NCI-H460 (cell line): ENCODE measurements at regions not wholly inside any gene's neighbourhood (a gene's known extent, or its start where the extent isn't known, plus 50 kb on each side); places are given as distances from the start of the nearest gene placed in this dataset.
"Not testable (repeated sequence)": the region's sequence is repeated elsewhere in the genome, so short reads cannot be mapped to it uniquely, and the experiment has no call there.

Source experiments
- DNase-seq: peaks from one replicate; pipeline ENCODE4 v3.0.0-alpha.2; 2016; ENCODE audit warnings: low read depth; ENCODE audit errors: extremely low read depth

GRCh38 chr12:75686233-75686632, 174.8 kb upstream of the KRR1 start:
- DNase-seq: not testable (repeated sequence)

- DNase-seq: no peak
Measured at GRCh38 chr12:75685617-75686225, 174.3 kb upstream of the KRR1 start.

GRCh38 chr12:75684678-75685616, 173.5 kb upstream of the KRR1 start:
- DNase-seq: no peak

- not testable (repeated sequence) for DNase-seq
Measured at GRCh38 chr12:75683995-75684586, 172.7 kb upstream of the KRR1 start.

GRCh38 chr12:75683220-75683619, 171.8 kb upstream of the KRR1 start:
- no peak for DNase-seq

GRCh38 chr12:75677522-75677921, 166.1 kb upstream of the KRR1 start:
- DNase-seq: no peak

GRCh38 chr12:75674393-75674792, 163.0 kb upstream of the KRR1 start:
- no peak for DNase-seq

GRCh38 chr12:75672200-75672599, 160.8 kb upstream of the KRR1 start:
- DNase-seq: no peak

- no peak for DNase-seq
Measured at GRCh38 chr12:75670216-75670615, 158.8 kb upstream of the KRR1 start.

GRCh38 chr12:75666939-75667334, 155.5 kb upstream of the KRR1 start:
- no peak for DNase-seq

GRCh38 chr12:75666126-75666938, 154.9 kb upstream of the KRR1 start:
- DNase-seq: no peak

GRCh38 chr12:75665216-75665615, 153.8 kb upstream of the KRR1 start:
- DNase-seq: no peak

GRCh38 chr12:75662511-75663159, 151.2 kb upstream of the KRR1 start:
- no peak for DNase-seq

- no peak for DNase-seq
Measured at GRCh38 chr12:75661908-75662307, 150.5 kb upstream of the KRR1 start.

GRCh38 chr12:75660805-75661404, 149.5 kb upstream of the KRR1 start:
- DNase-seq: no peak

GRCh38 chr12:75660107-75660530, 148.7 kb upstream of the KRR1 start:
- no peak for DNase-seq

- DNase-seq: no peak
Measured at GRCh38 chr12:75658901-75659823, 147.8 kb upstream of the KRR1 start.

GRCh38 chr12:75658286-75658685, 146.9 kb upstream of the KRR1 start:
- no peak for DNase-seq

GRCh38 chr12:75657831-75658230, 146.4 kb upstream of the KRR1 start:
- DNase-seq: no peak
